ENCODE measurements at regions not wholly inside any gene's neighbourhood (a gene's known extent, or its start where the extent isn't known, plus 50 kb on each side); places are given as distances from the start of the nearest gene placed in this dataset.
"Not testable (repeated sequence)": the region's sequence is repeated elsewhere in the genome, so short reads cannot be mapped to it uniquely, and the experiment has no call there.

GRCh38 chr5:122602700-122603099, 172.2 kb upstream of the SNX2 start:
- no peak for DNase-seq

GRCh38 chr5:122605236-122605635, 169.6 kb upstream of the SNX2 start:
- no peak for DNase-seq

DNA sequence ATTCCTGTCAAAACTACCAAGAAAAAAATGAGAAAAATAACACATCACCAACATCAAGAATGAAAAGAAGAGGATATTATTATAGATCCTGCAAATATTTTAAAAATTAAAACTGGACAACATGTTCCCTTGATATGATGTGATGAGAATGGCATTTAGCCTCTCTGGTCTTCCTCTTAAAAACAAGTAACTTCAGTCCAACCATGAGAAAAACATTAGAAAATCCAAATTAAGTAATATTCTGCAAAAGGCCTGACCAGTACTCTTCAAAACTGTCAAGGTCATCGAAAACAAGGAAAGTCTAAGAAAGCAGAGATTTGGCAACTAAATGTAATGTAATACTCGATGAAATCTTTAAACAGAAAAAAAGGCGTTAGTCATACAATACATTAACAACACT, 167.1 kb upstream of the SNX2 start:
- no peak for DNase-seq

GRCh38 chr5:122608222-122608621, 166.7 kb upstream of the SNX2 start:
- no peak for DNase-seq

GRCh38 chr5:122611406-122611805, 163.5 kb upstream of the SNX2 start:
- no peak for DNase-seq

GRCh38 chr5:122612901-122613300, 162.0 kb upstream of the SNX2 start:
- no peak for DNase-seq

GRCh38 chr5:122615146-122615545, 159.7 kb upstream of the SNX2 start:
- no peak for DNase-seq

GRCh38 chr5:122615832-122616231, 159.0 kb upstream of the SNX2 start:
- no peak for DNase-seq

GRCh38 chr5:122618046-122618445, 156.8 kb upstream of the SNX2 start:
- DNase-seq, result not testable (repeated sequence)

DNA sequence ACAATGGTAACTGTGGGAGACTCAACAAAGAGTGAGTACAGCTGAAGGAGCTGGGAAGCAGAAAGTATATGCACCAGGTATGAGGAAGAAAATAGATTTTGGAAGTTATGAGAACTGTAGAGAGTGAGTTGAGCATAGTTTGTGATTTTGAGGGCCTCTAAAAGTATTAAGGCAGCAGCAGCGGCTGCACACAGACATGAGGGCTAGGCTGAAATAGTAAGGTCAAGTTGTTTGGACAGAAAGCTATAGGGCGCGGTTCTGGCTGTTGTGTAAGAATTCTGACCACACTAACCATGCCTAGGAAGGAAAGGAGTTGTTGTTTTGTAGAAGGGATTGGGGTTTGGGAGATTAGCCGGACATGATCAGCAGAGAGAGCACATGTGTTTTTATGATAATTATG, 154.1 kb upstream of the SNX2 start:
- DNase-seq, result not testable (repeated sequence)

- DNase-seq, result not testable (repeated sequence)
Observed at GRCh38 chr5:122628714-122629113, 146.2 kb upstream of the SNX2 start.

- no peak for DNase-seq
Observed at GRCh38 chr5:122629121-122629677, 145.7 kb upstream of the SNX2 start.

GRCh38 chr5:122638581-122638980, 136.3 kb upstream of the SNX2 start:
- DNase-seq, result no peak

GRCh38 chr5:122639033-122639432, 135.8 kb upstream of the SNX2 start:
- DNase-seq, result no peak

GRCh38 chr5:122639864-122640263, 135.0 kb upstream of the SNX2 start:
- DNase-seq, result no peak

- DNase-seq, result no peak
Observed at GRCh38 chr5:122649080-122649479, 125.8 kb upstream of the SNX2 start.

DNA sequence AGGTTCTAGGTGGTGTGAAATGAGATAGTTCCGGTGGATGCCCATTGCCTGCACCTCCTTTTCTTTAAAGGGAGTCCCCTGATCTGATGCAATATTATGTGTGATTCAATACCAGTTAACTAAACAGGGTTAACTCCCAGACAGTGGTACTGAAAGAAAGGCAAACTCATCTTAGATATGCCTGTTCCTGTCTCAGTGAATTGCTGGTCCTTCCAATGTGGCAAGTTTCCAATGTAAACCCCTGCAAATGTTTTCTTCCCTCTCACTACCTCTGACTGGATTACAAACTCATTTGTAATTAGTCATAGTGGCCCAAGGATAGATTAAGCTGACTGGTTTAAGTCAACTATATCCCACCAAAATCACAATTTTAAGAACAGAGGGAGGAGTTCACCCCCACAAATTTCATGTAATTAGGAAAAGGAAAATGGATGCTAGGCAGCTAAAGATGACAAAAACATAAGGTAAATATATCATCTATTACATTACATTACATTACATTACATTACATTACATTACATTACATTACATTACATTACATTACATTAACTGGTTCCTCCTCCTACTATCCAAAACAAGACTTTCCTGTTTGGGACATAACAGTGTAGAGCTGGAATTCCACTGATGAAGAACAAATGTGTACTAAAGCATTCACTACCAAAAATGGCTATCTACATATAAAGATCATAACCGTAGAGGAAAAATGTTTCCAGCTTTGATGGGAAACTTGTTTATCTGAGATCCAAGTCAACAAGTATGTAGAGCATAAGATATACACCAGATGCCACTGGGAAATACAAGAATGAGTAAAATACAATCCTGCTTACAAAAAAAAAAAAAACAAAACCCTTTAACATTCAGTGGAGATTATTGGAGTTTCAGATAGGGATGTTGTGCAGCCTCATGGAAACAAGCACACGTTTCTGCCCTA, 121.5 kb upstream of the SNX2 start:
- DNase-seq, result no peak

DNA sequence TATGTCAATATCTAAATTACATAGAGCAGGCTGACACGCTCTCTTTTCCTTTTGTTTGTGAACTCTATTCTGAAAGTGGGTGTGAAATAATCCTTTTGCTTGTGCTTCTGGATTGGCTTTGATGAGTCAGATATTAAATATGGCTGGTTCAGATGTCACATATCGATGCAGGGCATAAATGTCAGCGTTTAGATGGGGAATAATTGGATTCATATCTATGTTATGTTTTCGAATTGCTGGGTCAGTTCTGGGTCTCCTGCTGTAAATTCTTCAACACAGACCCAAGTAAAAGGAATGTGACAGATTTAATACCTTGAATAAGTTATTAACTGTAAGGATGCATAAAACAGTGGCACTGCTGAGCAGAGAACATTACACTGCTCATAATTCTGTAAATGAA, 118.7 kb upstream of the SNX2 start:
- no peak for DNase-seq

DNA sequence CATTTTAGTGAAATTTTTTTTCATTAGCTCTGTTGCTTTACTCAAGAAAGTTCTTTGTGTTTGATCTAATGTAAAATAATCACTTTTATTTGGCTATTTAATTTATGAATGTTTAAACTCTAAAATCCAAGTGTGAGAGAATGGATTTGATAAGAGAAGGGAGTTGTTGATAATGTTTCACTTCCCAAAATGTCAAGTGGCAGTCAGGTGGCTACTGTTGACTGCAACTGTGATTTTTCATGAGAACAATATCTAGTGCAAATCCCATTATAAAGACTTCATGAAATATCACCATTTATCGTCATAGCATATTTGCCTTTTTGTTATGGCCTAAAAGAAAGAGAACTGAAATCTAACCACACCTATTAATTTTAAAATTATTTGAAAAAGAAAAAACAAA, 118.3 kb upstream of the SNX2 start:
- no peak for DNase-seq

GRCh38 chr5:122661496-122662180, 113.2 kb upstream of the SNX2 start:
- no peak for DNase-seq

GRCh38 chr5:122665051-122665450, 109.8 kb upstream of the SNX2 start:
- no peak for DNase-seq

- no peak for DNase-seq
Observed at GRCh38 chr5:122668552-122668951, 106.3 kb upstream of the SNX2 start.

DNA sequence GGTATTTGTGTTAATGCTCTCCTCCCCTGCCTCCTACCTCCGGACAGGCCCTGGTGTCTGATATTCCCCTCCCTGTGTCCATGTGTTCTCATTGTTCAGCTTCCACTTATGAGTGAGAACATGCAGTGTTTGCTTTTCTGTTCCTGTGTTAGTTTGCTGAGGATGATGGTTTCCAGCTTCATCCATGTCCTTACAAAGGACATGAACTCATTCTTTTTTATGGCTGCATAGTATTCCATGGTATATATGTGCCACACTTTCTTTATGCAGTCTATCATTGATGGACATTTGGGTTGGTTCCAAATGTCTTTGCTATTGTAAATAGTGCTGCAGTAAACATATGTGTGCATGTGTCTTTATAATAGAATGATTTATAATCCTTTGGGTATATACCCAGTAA, 105.2 kb upstream of the SNX2 start:
- DNase-seq, result not testable (repeated sequence)

GRCh38 chr5:122673343-122673742, 101.5 kb upstream of the SNX2 start:
- DNase-seq, result no peak
